Kidney epithelial cell (primary cell): ENCODE measurements at regions not wholly inside any gene's neighbourhood (a gene's known extent, or its start where the extent isn't known, plus 50 kb on each side); places are given as distances from the start of the nearest gene placed in this dataset.

Experiments
- DNase-seq: peaks from one replicate; pipeline ENCODE4 v3.0.0-alpha.2; 2010; ENCODE audit warnings: low read depth
- H3K27me3 ChIP-seq: 2 replicates; pipeline ENCODE4 v1.6.0; 2011; ENCODE audit warnings: low read length; ENCODE audit not compliant: control insufficient read depth, insufficient read depth
- H3K36me3 ChIP-seq: 2 replicates; pipeline ENCODE4 v1.5.1; 2011; ENCODE audit warnings: low read length; ENCODE audit not compliant: control insufficient read depth, insufficient read depth
- H3K4me3 ChIP-seq: 2 replicates; pipeline ENCODE4 v1.5.1; 2011; ENCODE audit warnings: low read depth, mild to moderate bottlenecking, control low read depth, low read length
- TF ChIP-seq, protein P1 (sequence below): IDR thresholded peaks from 2 replicates; pipeline ENCODE4 v1.5.1; 2011; ENCODE audit warnings: mild to moderate bottlenecking, moderate library complexity, low read length, control low read depth, inconsistent platforms; ENCODE audit not compliant: insufficient read depth, poor library complexity, severe bottlenecking

DNA sequence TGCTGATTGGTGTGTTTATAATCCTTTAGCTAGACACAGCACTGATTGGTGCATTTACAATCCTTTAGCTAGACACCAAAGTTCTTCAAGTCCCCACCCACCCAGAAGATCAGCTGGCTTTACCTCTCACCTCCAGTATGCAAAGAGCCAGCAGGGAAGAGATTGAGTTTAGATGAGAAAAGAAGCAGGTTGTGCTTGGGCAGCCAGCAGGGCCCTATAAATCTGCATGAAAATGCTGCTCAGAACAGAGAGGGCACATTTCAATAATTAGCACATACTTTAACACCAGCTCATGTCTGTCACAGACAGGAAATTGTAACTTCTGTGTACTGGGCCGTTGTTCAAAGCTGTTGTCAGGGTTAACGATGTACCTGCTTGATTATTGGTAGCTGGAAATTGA is 1204.3 kb downstream of the UQCRFS1 start:
- Histone ChIP-seq H3K4me3 (no peak overlapping the region), H3K36me3 (no peaks in the 10 kb centered on the region), H3K27me3 (no peaks in the 10 kb centered on the region)
- DNase-seq: no peak
- TF ChIP-seq, protein P1, sequence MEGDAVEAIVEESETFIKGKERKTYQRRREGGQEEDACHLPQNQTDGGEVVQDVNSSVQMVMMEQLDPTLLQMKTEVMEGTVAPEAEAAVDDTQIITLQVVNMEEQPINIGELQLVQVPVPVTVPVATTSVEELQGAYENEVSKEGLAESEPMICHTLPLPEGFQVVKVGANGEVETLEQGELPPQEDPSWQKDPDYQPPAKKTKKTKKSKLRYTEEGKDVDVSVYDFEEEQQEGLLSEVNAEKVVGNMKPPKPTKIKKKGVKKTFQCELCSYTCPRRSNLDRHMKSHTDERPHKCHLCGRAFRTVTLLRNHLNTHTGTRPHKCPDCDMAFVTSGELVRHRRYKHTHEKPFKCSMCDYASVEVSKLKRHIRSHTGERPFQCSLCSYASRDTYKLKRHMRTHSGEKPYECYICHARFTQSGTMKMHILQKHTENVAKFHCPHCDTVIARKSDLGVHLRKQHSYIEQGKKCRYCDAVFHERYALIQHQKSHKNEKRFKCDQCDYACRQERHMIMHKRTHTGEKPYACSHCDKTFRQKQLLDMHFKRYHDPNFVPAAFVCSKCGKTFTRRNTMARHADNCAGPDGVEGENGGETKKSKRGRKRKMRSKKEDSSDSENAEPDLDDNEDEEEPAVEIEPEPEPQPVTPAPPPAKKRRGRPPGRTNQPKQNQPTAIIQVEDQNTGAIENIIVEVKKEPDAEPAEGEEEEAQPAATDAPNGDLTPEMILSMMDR: no peak

DNA sequence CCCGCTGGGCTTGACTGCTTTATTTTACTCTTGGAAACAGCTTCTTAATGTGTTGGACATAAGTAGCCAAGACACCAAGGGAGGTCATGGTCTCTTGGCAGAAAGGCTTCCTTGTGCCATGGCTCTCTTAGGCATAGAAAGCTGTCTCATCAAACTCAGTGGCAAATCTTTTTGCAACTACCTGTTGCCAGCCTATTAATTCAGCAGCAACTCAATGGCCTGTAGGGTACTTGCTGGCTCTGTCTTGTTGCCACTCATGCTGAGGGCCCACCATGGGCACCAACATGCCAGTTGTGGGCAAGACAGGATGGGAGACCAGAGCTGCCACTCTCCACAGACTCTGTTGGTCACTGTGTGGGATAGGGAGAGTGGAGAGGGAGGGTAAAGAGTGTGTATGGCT is 1209.4 kb downstream of the UQCRFS1 start:
- DNase-seq: no peak
- no peak overlapping the region for H3K4me3 ChIP-seq
- H3K36me3 ChIP-seq: no peaks in the 10 kb centered on the region
- TF ChIP-seq, protein P1: no peak
- no peaks in the 10 kb centered on the region for H3K27me3 ChIP-seq

DNA sequence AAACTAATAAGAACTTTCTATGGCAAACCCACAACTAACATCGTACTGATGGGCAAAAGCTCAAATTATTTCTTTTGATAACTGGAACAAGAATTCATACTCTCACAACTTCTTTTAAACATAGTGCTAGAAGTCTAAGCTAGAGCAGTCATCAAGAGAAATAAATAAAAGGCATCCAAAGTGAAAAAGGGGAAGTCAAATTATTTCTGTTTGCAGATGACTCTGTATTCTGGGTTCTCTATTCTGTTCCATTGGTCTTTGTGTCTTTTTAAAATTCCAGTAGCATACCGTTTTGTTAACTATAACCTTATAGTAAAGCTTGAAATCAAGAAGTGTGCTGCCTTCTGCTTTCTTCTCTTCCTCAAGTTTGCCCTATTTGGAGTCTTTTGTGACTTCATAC is 1215.9 kb downstream of the UQCRFS1 start:
- no peak for DNase-seq
- Histone ChIP-seq H3K27me3 (no peaks in the 10 kb centered on the region), H3K4me3 (no peak overlapping the region), H3K36me3 (no peaks in the 10 kb centered on the region)
- TF ChIP-seq, protein P1: no peak

DNA sequence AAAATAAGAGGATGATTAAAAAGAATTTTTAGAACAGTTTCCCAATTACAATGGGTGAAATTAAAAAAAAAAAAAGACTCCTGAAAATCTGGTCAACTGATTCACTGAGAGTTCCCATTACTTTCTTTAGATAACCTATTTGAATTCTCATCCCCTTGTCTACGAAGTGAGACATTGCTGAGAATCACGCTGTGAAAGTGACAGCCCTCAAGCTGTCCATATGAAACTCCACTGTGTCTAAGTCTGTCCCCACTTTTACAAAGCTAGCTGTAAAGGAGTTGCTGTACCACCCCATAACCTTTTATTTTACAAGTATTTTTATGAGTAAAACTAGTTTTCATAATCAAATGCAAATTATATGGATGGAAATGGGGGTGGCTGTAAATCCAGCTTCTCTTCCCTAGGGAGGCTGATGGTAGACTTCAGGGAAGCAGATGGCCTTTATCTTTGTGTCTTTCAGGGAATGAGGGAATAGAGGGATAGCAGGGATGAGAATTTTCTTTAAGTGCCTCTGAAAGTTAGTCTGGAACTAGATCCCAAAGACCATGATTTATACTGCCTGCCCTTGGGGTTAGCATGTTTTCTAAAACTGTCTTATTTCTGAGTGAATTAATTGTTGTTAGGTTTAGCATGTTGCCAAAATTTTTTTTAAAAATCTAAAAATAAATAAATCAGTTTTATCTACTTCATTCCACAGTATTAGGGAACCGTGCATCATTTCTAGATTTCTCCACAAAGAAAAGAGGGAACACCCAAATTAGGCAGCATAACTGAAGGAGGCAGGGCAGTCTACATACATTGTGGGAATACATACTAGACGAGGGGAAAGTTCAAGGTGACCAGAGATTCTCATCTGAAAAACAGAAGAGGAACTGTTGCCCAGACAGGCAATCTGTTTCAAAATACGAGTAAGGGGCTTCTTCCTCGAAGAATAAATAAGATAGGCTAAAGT is 1219.1 kb downstream of the UQCRFS1 start:
- no peaks in the 10 kb centered on the region for H3K36me3 ChIP-seq
- TF ChIP-seq, protein P1: no peak
- H3K27me3 ChIP-seq: no peaks in the 10 kb centered on the region
- no peak for DNase-seq
- H3K4me3 ChIP-seq: no peak overlapping the region

DNA sequence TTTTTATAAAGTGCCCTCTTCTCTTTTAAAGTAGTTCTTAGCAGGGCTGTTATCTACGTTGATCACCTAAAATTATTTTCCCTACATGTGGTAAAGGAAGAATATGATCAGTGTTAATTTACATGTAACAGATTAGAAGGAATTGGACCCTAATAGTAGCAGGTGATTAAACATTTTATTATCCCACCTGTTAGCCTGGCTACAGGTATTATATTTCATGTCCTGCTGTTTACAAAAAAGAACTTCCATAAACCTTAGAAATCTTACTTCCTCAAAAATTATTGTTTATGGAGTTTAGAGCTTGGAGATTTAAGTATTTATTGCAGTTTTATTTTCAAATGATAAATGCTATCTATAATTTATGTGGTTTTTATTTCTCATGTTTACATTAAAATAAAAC is 1226.7 kb downstream of the UQCRFS1 start:
- H3K36me3 ChIP-seq: no peaks in the 10 kb centered on the region
- H3K27me3 ChIP-seq: no peaks in the 10 kb centered on the region
- DNase-seq: no peak
- TF ChIP-seq, protein P1: no peak
- H3K4me3 ChIP-seq: no peak overlapping the region
